ENCODE measurements at regions not wholly inside any gene's neighbourhood (a gene's known extent, or its start where the extent isn't known, plus 50 kb on each side); places are given as distances from the start of the nearest gene placed in this dataset.

DNA sequence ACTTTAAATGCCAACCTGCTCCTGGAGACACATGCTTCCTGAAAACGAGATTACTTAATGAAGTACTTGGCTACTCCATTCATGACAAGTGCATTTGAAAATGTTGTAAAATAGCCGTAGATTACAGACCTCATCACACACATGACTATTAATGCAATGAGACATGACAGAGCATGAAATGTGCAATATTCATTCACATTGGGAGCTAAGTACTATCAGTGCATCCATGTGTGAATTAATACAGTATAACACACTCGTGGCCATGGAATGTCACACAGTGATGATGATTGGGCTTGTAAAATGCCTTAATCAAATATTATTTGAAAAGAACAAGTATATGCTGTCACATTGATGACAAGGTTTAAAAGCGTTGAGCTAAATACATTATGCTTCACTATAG lies 407.0 kb downstream of the AMY1C start:
- no peak for DNase-seq (ENCODE audit: low read depth in 1 of 2, low spot score in 1 of 2)
- no peak overlapping the region for H3K4me3 ChIP-seq (replicated peaks; ENCODE audit: insufficient read depth, low read length)
- no peak overlapping the region for H3K27ac ChIP-seq (replicated peaks)
- no peaks in the 10 kb centered on the region for H3K27me3 ChIP-seq (ENCODE audit: insufficient read depth, poor library complexity, severe bottlenecking)
- TF ChIP-seq SPI1 (IDR thresholded peaks at IDR 0.05; ENCODE audit: borderline replicate concordance, low read depth) = no peak
- TF ChIP-seq GABPA (IDR thresholded peaks at IDR 0.05; ENCODE audit: low read depth) = no peak
- TF ChIP-seq, protein P1, sequence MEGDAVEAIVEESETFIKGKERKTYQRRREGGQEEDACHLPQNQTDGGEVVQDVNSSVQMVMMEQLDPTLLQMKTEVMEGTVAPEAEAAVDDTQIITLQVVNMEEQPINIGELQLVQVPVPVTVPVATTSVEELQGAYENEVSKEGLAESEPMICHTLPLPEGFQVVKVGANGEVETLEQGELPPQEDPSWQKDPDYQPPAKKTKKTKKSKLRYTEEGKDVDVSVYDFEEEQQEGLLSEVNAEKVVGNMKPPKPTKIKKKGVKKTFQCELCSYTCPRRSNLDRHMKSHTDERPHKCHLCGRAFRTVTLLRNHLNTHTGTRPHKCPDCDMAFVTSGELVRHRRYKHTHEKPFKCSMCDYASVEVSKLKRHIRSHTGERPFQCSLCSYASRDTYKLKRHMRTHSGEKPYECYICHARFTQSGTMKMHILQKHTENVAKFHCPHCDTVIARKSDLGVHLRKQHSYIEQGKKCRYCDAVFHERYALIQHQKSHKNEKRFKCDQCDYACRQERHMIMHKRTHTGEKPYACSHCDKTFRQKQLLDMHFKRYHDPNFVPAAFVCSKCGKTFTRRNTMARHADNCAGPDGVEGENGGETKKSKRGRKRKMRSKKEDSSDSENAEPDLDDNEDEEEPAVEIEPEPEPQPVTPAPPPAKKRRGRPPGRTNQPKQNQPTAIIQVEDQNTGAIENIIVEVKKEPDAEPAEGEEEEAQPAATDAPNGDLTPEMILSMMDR (IDR thresholded peaks at IDR 0.05; ENCODE audit: insufficient read depth, low read length) = no peak
- TF ChIP-seq POLR2AphosphoS5 (IDR thresholded peaks at IDR 0.05; ENCODE audit: low read depth) = no peak
- TF ChIP-seq, protein P2, sequence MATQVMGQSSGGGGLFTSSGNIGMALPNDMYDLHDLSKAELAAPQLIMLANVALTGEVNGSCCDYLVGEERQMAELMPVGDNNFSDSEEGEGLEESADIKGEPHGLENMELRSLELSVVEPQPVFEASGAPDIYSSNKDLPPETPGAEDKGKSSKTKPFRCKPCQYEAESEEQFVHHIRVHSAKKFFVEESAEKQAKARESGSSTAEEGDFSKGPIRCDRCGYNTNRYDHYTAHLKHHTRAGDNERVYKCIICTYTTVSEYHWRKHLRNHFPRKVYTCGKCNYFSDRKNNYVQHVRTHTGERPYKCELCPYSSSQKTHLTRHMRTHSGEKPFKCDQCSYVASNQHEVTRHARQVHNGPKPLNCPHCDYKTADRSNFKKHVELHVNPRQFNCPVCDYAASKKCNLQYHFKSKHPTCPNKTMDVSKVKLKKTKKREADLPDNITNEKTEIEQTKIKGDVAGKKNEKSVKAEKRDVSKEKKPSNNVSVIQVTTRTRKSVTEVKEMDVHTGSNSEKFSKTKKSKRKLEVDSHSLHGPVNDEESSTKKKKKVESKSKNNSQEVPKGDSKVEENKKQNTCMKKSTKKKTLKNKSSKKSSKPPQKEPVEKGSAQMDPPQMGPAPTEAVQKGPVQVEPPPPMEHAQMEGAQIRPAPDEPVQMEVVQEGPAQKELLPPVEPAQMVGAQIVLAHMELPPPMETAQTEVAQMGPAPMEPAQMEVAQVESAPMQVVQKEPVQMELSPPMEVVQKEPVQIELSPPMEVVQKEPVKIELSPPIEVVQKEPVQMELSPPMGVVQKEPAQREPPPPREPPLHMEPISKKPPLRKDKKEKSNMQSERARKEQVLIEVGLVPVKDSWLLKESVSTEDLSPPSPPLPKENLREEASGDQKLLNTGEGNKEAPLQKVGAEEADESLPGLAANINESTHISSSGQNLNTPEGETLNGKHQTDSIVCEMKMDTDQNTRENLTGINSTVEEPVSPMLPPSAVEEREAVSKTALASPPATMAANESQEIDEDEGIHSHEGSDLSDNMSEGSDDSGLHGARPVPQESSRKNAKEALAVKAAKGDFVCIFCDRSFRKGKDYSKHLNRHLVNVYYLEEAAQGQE (IDR thresholded peaks at IDR 0.05; ENCODE audit: insufficient replicate concordance, low read depth) = no peak

DNA sequence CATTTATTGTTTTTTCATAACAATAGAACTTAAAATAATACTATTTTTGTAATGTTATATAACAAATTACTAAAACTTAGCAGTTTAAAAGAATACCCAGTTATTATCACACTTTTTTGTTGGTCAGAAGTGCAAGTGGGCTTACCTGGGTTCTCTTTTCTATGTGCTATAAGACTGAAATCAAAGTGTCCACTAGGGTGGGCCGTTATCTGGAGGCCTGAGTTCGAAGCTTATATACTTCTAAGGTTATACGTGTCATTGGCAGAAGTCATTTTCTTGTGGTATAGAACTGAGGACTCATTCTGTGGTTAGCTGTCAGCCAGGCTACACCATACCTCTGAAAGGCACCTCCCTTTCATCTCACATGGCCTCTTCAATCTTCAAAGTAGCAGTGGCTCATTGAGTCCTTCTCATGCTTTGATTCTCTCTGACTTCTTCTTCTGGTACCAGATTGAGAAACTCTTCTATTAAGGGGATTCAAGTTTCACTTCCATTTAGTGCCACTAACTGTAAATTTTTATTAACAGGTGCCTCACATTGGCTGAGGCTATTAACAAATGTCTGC lies 414.3 kb downstream of the AMY1C start:
- Histone ChIP-seq H3K4me3 (replicated peaks; ENCODE audit: insufficient read depth, low read length) (no peak overlapping the region), H3K27me3 (ENCODE audit: insufficient read depth, poor library complexity, severe bottlenecking) (no peaks in the 10 kb centered on the region), H3K27ac (replicated peaks) (no peak overlapping the region)
- no peak for DNase-seq (ENCODE audit: low read depth in 1 of 2, low spot score in 1 of 2)
- TF ChIP-seq, protein P2 (IDR thresholded peaks at IDR 0.05; ENCODE audit: insufficient replicate concordance, low read depth) = no peak
- TF ChIP-seq, protein P1 (IDR thresholded peaks at IDR 0.05; ENCODE audit: insufficient read depth, low read length) = no peak
- TF ChIP-seq SPI1 (IDR thresholded peaks at IDR 0.05; ENCODE audit: borderline replicate concordance, low read depth) = no peak
- no peak for TF ChIP-seq POLR2AphosphoS5 (IDR thresholded peaks at IDR 0.05; ENCODE audit: low read depth)
- no peak for TF ChIP-seq GABPA (IDR thresholded peaks at IDR 0.05; ENCODE audit: low read depth)

DNA sequence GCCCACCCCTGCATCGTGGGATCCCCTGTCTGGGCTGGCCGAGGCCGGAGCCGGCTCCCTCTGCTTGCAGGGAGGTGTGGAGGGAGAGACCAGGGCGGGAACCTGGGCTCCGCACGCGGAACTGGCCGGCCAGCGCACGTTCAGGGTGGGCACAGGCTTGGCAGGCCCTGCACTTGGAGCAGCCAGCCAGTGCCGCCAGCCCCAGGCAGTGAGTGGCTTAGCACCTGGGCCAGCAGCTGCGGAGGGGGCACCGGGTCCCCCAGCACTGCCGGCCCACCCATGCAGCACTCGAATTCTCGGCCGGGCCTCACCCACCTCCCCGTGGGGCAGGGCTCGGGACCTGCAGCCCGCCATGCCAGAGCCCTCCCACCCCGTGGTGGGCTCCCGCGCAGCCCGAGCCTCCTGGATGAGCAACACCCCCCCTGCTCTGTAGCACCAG lies 422.6 kb downstream of the AMY1C start:
- DNase-seq (ENCODE audit: low read depth in 1 of 2, low spot score in 1 of 2) = no peak
- TF ChIP-seq, protein P2 (IDR thresholded peaks at IDR 0.05; ENCODE audit: insufficient replicate concordance, low read depth) = no peak
- TF ChIP-seq POLR2AphosphoS5 (IDR thresholded peaks at IDR 0.05; ENCODE audit: low read depth) = no peak
- TF ChIP-seq, protein P1 (IDR thresholded peaks at IDR 0.05; ENCODE audit: insufficient read depth, low read length) = no peak
- TF ChIP-seq SPI1 (IDR thresholded peaks at IDR 0.05; ENCODE audit: borderline replicate concordance, low read depth) = no peak
- TF ChIP-seq GABPA (IDR thresholded peaks at IDR 0.05; ENCODE audit: low read depth) = no peak
- no peaks in the 10 kb centered on the region for H3K27me3 ChIP-seq (ENCODE audit: insufficient read depth, poor library complexity, severe bottlenecking)
- H3K4me3 ChIP-seq (replicated peaks; ENCODE audit: insufficient read depth, low read length) = no peak overlapping the region
- H3K27ac ChIP-seq (replicated peaks) = no peak overlapping the region
